Mesendoderm (in vitro differentiated cells): ENCODE measurements at regions not wholly inside any gene's neighbourhood (a gene's known extent, or its start where the extent isn't known, plus 50 kb on each side); places are given as distances from the start of the nearest gene placed in this dataset.

Experiments used
- DNase-seq: peaks from one replicate; pipeline ENCODE4 v3.0.0; 2013
- H2AK5ac ChIP-seq: 2 replicates; pipeline ENCODE4 v1.6.1; 2013; ENCODE audit warnings: low read length, inconsistent platforms
- H2BK120ac ChIP-seq: 2 replicates; pipeline ENCODE4 v1.6.1; 2013; ENCODE audit warnings: low read depth, mild to moderate bottlenecking, low read length, moderate library complexity, mixed read lengths
- H2BK15ac ChIP-seq: replicated peaks from 2 replicates; pipeline ENCODE4 v1.6.1; 2013; ENCODE audit warnings: low read depth, mild to moderate bottlenecking, moderate library complexity
- H2BK5ac ChIP-seq: 2 replicates; pipeline ENCODE4 v1.6.1; 2013; ENCODE audit warnings: low read length, inconsistent platforms
- H3K18ac ChIP-seq: 2 replicates; pipeline ENCODE4 v1.6.1; 2013; ENCODE audit warnings: mild to moderate bottlenecking, low read length, mixed read lengths
- H3K23ac ChIP-seq: one replicate; pipeline ENCODE4 v1.6.1; 2013; ENCODE audit warnings: low read length
- H3K27ac ChIP-seq: 2 replicates; pipeline ENCODE4 v1.5.1; 2013; ENCODE audit warnings: low read depth, mild to moderate bottlenecking, inconsistent platforms, low read length, moderate library complexity
- H3K27me3 ChIP-seq: 2 replicates; pipeline ENCODE4 v1.6.1; 2013; ENCODE audit warnings: low read length, control low read depth, mild to moderate bottlenecking, inconsistent platforms; ENCODE audit not compliant: insufficient read depth, poor library complexity
- H3K36me3 ChIP-seq: 2 replicates; pipeline ENCODE4 v1.6.1; 2013; ENCODE audit warnings: low read length, inconsistent platforms; ENCODE audit not compliant: control insufficient read depth, insufficient read depth
- H3K4ac ChIP-seq: one replicate; pipeline ENCODE4 v1.6.1; 2013; ENCODE audit warnings: low read depth, mild to moderate bottlenecking, low read length, moderate library complexity
- H3K4me1 ChIP-seq: 2 replicates; pipeline ENCODE4 v1.6.1; 2013; ENCODE audit warnings: low read depth, low read length, inconsistent platforms; ENCODE audit not compliant: control insufficient read depth
- H3K4me2 ChIP-seq: 2 replicates; pipeline ENCODE4 v1.6.1; 2013; ENCODE audit warnings: low read length
- H3K4me3 ChIP-seq: 2 replicates; pipeline ENCODE4 v1.5.1; 2013; ENCODE audit warnings: mild to moderate bottlenecking, low read length
- H3K56ac ChIP-seq: one replicate; pipeline ENCODE4 v1.6.1; 2013; ENCODE audit warnings: low read length
- H3K79me1 ChIP-seq: 2 replicates; pipeline ENCODE4 v1.6.1; 2013; ENCODE audit warnings: low read length, inconsistent platforms
- H3K79me2 ChIP-seq: 2 replicates; pipeline ENCODE4 v1.6.1; 2013; ENCODE audit warnings: mild to moderate bottlenecking, low read length; ENCODE audit not compliant: control insufficient read depth, insufficient read depth
- H3K9ac ChIP-seq: 2 replicates; pipeline ENCODE4 v1.6.1; 2013; ENCODE audit warnings: low read length, inconsistent platforms
- H4K5ac ChIP-seq: one replicate; pipeline ENCODE4 v1.6.1; 2013; ENCODE audit warnings: low read length
- H4K8ac ChIP-seq: one replicate; pipeline ENCODE4 v1.6.1; 2013; ENCODE audit warnings: low read depth, mild to moderate bottlenecking, control low read depth, low read length, moderate library complexity
- WGBS: extraction: QIAGEN DNeasy Blood & Tissue Kit; methylation state at CpG from one replicate; pipeline ENCODE4 v1.1.7; 2013; ENCODE audit warnings: low lambda C conversion rate, missing lambda C conversion rate; ENCODE audit not compliant: insufficient coverage; ENCODE audit errors: extremely low coverage; 5-methylcytosine and 5-hydroxymethylcytosine counted together

DNA sequence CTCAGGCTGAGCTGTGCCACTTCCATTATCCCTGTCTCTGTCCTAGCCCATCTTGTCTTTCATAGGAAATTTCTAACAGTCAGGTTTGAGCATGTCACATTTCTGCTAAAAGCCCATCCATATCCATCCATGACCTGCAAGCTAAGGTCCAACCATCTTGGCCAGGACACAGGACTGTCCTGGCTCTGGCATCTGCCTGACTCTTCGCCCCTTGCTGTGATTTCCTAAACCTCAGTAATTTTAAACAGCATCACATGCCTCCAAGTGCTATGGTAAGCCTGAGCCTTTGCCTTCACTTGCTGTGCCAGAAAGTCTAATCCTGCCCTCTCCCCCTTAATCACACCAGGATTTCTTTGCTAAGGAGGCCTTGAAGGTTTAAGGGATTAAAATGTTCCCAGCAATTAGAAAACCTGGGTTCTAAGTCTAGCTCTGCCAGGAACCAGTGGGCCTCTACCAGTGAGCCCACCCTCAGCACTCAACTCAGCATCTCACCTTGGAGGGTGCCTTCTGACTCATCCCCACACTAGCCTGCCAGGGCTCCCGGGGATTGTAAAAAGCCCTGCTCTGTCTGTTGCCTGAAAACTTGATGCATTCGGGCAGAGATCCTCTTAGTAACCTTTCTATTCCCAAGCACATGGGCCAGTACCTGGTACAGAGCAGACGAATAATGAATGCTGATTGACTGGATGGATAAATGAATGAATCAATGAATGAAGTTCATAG is 411.0 kb downstream of the LRATD1 start:
- Histone ChIP-seq H3K36me3 (no peaks in the 10 kb centered on the region), H3K4me2 (no peak overlapping the region), H2BK120ac (no peak overlapping the region), H3K27me3 (no peaks in the 10 kb centered on the region), H3K4me1 (peaks cover 4% of the 10 kb centered on the region), H3K27ac (no peak overlapping the region), H4K5ac (no peak overlapping the region), H2BK5ac (no peak overlapping the region), H3K9ac (no peak overlapping the region), H2BK15ac (no peak overlapping the region), H3K4me3 (no peak overlapping the region), H2AK5ac (no peak overlapping the region), H3K79me1 (no peaks in the 10 kb centered on the region), H4K8ac (no peak overlapping the region), H3K23ac (no peak overlapping the region), H3K18ac (no peak overlapping the region), H3K4ac (no peak overlapping the region), H3K79me2 (no peaks in the 10 kb centered on the region), H3K56ac (peak overlapping the region; percentile 31)
- peak; percentile 16 for DNase-seq
- WGBS = no CpG with 5 or more reads among the region's 4 CpGs

DNA sequence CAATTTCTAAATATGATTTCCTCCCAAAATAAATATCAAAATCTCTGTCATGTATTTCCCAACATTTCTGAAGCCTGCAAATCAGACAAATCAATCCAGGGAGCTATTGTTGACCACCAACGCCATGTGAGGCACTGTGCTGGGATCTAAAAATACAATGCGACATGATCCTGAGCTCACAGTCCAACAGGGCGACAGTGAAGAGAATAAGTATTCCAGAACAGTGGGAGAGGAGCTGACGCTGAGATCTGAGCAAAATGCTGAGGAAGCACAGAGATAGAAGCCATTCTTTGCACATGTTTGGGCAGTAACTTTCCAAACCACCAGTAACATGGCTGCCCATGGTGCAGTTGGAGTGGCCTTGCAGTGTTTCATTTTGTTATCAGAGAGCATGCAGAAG is 412.5 kb downstream of the LRATD1 start:
- no peaks in the 10 kb centered on the region for H3K79me1 ChIP-seq
- H3K36me3 ChIP-seq = no peaks in the 10 kb centered on the region
- no peak overlapping the region for H4K5ac ChIP-seq
- peaks cover 4% of the 10 kb centered on the region for H3K4me1 ChIP-seq
- H3K56ac ChIP-seq = no peak overlapping the region
- DNase-seq = no peak
- no peak overlapping the region for H3K27ac ChIP-seq
- no peak overlapping the region for H3K4me3 ChIP-seq
- H2BK15ac ChIP-seq = no peak overlapping the region
- no peak overlapping the region for H2AK5ac ChIP-seq
- H3K18ac ChIP-seq = no peak overlapping the region
- H4K8ac ChIP-seq = no peak overlapping the region
- no peaks in the 10 kb centered on the region for H3K79me2 ChIP-seq
- H3K23ac ChIP-seq = no peak overlapping the region
- H3K4me2 ChIP-seq = no peak overlapping the region
- H3K9ac ChIP-seq = no peak overlapping the region
- no CpG with 5 or more reads among the region's 4 CpGs for WGBS
- no peaks in the 10 kb centered on the region for H3K27me3 ChIP-seq
- no peak overlapping the region for H2BK5ac ChIP-seq
- no peak overlapping the region for H3K4ac ChIP-seq
- H2BK120ac ChIP-seq = no peak overlapping the region

DNA sequence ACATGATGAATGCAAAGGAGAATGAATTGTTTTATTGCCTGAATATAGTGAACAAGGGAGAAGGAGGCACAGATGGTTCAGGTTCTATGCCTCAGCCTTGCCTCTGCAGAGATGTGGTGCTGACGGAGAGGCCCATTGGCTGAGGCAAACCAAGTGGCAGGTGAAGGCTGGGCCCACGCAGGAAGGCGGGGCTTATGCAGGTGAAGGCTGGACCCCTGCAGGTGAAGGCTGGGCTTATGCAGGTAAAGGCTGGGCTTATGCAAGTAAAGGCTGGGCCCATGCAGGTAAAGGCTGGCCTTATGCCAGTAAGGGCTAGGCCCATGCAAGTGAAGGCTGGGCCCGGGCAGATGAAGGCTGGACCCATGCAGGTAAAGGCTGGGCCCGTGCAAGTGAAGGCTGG is 414.7 kb downstream of the LRATD1 start:
- Histone ChIP-seq H4K8ac (no peak overlapping the region), H3K23ac (no peak overlapping the region), H2BK120ac (no peak overlapping the region), H3K27ac (no peak overlapping the region), H3K27me3 (no peaks in the 10 kb centered on the region), H3K79me1 (no peaks in the 10 kb centered on the region), H2BK5ac (no peak overlapping the region), H3K18ac (no peak overlapping the region), H3K4ac (no peak overlapping the region), H3K4me1 (peaks cover 4% of the 10 kb centered on the region), H3K79me2 (no peaks in the 10 kb centered on the region), H3K36me3 (no peaks in the 10 kb centered on the region), H3K9ac (no peak overlapping the region), H2AK5ac (no peak overlapping the region), H4K5ac (no peak overlapping the region), H3K4me2 (no peak overlapping the region), H2BK15ac (no peak overlapping the region), H3K56ac (no peak overlapping the region), H3K4me3 (no peak overlapping the region)
- no CpG with 5 or more reads among the region's 5 CpGs for WGBS
- peak; percentile 18 for DNase-seq

DNA sequence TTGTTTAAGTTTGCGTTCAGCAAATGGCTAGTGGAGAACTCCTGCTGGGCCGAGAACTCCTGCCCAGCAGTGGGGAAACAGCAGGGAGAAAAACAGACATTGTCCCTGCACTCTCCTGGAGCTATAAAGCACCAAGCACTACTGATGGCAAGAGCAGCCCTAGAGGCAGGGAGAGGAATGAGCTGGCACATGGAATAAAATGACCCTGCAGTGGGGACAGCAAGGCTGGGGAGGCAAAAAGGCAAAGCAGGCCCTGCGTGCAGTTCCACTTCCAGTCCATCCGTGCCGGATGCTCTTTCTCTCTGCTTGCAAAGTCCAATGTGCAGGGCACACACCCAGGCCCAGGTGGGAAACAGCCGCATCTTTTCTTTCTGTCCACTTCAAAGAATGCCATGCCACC is 415.5 kb downstream of the LRATD1 start:
- Histone ChIP-seq H3K79me1 (no peaks in the 10 kb centered on the region), H2BK15ac (no peak overlapping the region), H3K79me2 (no peaks in the 10 kb centered on the region), H3K27me3 (no peaks in the 10 kb centered on the region), H4K5ac (no peak overlapping the region), H2AK5ac (no peak overlapping the region), H2BK5ac (no peak overlapping the region), H3K4me3 (no peak overlapping the region), H3K4me2 (no peak overlapping the region), H3K4me1 (peaks cover 4% of the 10 kb centered on the region), H3K4ac (no peak overlapping the region), H3K56ac (no peak overlapping the region), H4K8ac (no peak overlapping the region), H3K27ac (no peak overlapping the region), H3K18ac (no peak overlapping the region), H2BK120ac (no peak overlapping the region), H3K23ac (no peak overlapping the region), H3K36me3 (no peaks in the 10 kb centered on the region), H3K9ac (no peak overlapping the region)
- peak; percentile 14 for DNase-seq
- WGBS = no CpG with 5 or more reads among the region's 6 CpGs

DNA sequence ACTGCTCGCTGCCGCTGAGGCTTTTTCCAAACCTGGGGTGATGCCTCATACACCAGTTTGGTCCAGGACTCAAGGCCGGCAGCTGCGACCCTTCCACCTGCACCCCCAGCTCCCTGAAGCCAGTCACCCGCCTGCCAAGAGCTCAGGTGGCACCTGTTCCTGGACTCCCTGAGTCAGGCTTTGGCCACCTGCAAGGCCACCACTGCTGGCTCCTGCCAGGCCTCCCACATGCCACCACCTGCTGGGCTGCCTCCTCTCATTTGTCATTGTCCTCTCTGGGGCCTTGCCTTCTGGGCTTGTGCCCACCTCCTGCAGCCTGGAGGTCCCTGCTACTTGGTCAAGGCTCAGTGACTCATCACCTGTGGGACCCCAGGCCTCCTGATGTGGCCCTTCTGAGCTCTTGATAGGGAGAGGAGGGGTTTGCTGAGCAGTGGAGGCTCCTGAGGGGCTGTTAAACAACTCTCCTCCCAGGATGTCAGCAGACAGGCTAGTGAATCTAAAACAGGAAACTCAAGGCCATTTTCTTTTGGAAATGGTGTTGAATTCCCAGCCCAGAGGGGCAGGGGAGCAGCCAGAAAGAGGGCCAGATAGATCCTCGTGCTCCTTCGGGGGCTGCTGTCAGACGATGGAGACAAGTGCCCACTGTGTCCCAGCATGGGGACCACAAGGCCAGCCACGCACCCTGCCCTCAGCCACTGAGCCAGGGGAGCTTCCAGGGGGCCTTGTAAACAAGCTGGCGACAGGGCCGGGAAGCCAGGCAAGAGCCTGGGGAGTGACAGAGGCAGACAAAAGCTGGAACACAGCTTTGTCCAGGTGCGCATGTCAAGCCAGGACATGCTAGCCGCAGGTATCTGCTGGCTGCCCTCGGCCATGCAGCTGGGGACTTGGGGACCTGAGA is 416.8 kb downstream of the LRATD1 start:
- H3K4me2 ChIP-seq = no peak overlapping the region
- H3K23ac ChIP-seq = no peak overlapping the region
- no peak overlapping the region for H2BK15ac ChIP-seq
- H3K4me3 ChIP-seq = no peak overlapping the region
- no peaks in the 10 kb centered on the region for H3K36me3 ChIP-seq
- H4K8ac ChIP-seq = no peak overlapping the region
- no peaks in the 10 kb centered on the region for H3K79me2 ChIP-seq
- no peak overlapping the region for H2AK5ac ChIP-seq
- DNase-seq = no peak
- no CpG with 5 or more reads among the region's 14 CpGs for WGBS
- no peak overlapping the region for H3K9ac ChIP-seq
- no peak overlapping the region for H2BK5ac ChIP-seq
- no peak overlapping the region for H4K5ac ChIP-seq
- H3K18ac ChIP-seq = no peak overlapping the region
- no peak overlapping the region for H3K56ac ChIP-seq
- no peak overlapping the region for H3K27ac ChIP-seq
- no peaks in the 10 kb centered on the region for H3K4me1 ChIP-seq
- H3K79me1 ChIP-seq = no peaks in the 10 kb centered on the region
- H3K4ac ChIP-seq = no peak overlapping the region
- no peak overlapping the region for H2BK120ac ChIP-seq
- no peaks in the 10 kb centered on the region for H3K27me3 ChIP-seq
